Fibroblast of the aortic adventitia (primary cell): ENCODE measurements at regions not wholly inside any gene's neighbourhood (a gene's known extent, or its start where the extent isn't known, plus 50 kb on each side); places are given as distances from the start of the nearest gene placed in this dataset.
A peak's percentile ranks its signal among the peaks of the same experiment; 100 is the strongest.

Experiments used
- DNase-seq: peaks from one replicate; pipeline ENCODE4 v3.0.0-alpha.2; 2010; ENCODE audit warnings: low read depth
- H3K4me3 ChIP-seq: 2 replicates; pipeline ENCODE4 v1.5.1; 2011; ENCODE audit warnings: low read depth, mild to moderate bottlenecking, control low read depth, low read length, moderate library complexity
- TF ChIP-seq, protein P1 (sequence below): IDR thresholded peaks from 2 replicates; pipeline ENCODE4 v1.5.1; 2011; ENCODE audit warnings: mild to moderate bottlenecking, low read length, control low read depth, inconsistent platforms; ENCODE audit not compliant: insufficient read depth

DNA sequence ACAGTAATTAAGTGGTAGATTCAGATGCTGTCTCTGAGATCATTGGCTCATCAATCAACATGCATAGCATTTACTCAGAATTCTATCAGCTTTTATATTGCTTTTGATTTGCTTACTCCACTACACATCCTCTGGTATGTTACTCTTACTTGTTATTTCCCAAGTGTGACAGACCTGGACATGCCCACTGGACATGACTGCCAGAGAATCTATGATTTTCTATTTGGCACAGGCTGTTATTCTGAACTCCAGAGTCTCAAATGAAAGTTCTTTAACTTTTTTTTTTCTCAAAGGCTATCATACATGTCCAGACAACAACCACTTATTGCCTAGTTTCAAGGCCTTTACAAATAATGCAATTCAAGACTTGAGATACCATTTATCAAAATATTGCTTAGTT, 116.1 kb upstream of the ARHGAP24 start:
- TF ChIP-seq, protein P1, sequence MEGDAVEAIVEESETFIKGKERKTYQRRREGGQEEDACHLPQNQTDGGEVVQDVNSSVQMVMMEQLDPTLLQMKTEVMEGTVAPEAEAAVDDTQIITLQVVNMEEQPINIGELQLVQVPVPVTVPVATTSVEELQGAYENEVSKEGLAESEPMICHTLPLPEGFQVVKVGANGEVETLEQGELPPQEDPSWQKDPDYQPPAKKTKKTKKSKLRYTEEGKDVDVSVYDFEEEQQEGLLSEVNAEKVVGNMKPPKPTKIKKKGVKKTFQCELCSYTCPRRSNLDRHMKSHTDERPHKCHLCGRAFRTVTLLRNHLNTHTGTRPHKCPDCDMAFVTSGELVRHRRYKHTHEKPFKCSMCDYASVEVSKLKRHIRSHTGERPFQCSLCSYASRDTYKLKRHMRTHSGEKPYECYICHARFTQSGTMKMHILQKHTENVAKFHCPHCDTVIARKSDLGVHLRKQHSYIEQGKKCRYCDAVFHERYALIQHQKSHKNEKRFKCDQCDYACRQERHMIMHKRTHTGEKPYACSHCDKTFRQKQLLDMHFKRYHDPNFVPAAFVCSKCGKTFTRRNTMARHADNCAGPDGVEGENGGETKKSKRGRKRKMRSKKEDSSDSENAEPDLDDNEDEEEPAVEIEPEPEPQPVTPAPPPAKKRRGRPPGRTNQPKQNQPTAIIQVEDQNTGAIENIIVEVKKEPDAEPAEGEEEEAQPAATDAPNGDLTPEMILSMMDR, result no peak
- no peak overlapping the region for H3K4me3 ChIP-seq
- DNase-seq, result no peak

DNA sequence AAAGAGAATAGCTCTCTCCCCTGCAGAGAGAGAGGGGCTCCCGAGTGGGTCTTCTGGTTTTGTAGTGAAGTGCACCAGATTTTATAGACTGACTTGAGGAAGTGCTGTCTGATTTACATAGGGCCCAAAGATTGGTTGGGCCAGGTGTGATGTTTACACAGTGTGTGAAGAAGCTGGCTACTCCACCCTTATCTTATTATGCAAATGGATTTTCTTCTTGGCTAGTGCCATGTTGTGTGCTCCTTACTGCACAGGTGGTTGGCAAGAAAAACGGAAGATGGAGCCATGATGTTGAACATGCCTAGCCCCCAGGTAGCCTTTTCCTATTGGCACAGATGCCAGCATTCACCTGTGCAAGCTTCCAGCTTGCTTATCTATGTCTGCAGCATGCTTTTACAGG, 112.4 kb upstream of the ARHGAP24 start:
- TF ChIP-seq, protein P1, result no peak
- H3K4me3 ChIP-seq, result no peak overlapping the region
- DNase-seq, result no peak

DNA sequence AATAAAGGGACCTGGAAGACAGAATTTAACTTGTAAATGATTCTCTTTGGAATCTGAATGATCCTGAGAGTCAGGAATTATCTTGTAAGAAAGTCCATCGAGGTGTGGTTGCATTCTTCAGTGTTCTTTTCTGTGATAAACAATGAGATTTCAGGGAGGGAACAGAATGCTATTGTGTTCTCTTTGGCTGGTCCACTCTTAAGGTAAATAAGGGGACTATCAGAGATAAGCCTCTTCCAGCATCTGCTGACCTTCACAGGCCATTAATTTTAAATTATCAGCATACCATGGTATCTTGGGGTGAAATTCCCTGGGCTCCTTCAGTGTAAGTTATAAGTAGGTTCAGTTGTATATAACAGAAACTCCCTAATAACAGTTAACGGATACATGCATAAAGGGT, 107.1 kb upstream of the ARHGAP24 start:
- no peak overlapping the region for H3K4me3 ChIP-seq
- TF ChIP-seq, protein P1, result no peak

DNA sequence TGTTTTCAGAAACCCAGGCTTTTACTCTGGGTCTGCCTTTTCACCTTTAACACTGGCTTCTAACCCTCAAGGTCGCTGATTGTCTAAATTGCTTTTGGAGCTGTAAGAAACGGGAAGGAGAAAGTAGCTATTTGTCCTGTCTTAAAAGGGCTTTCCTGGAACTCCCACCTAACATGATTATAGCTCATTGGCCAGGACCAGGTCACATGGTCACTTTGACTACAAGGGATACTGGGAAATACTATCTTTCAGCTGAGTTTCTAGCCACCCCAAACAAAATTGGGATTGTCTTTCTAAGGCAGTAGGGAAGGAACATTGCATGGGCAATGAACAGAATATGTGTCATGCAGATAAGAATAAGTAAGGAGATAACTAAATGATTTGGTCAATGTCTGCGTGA, 106.7 kb upstream of the ARHGAP24 start:
- DNase-seq, result no peak
- H3K4me3 ChIP-seq, result no peak overlapping the region
- TF ChIP-seq, protein P1, result no peak

More for the DNA sequence above, 107.1 kb upstream of the ARHGAP24 start:
- DNase-seq, result no peak

DNA sequence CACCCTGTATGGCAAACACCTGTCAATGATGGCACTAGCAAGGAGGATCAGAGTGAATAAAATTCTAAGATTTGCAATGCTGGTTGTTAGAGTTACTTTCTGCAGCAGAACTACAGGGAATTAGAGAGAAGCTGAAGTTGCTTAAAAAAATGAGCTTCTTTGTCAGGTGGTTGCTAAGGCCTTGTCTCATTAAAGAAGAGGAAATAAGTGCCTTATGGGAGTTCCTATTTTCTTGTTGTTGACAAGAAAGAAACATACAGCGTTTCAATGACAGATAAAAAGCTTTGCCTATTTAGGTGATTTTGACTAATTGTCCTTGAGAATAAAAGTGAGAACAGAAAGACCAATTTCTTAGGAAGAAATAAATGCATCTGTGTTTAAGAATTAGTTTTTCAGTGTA, 106.0 kb upstream of the ARHGAP24 start:
- TF ChIP-seq, protein P1, result no peak
- no peak for DNase-seq
- H3K4me3 ChIP-seq, result no peak overlapping the region

DNA sequence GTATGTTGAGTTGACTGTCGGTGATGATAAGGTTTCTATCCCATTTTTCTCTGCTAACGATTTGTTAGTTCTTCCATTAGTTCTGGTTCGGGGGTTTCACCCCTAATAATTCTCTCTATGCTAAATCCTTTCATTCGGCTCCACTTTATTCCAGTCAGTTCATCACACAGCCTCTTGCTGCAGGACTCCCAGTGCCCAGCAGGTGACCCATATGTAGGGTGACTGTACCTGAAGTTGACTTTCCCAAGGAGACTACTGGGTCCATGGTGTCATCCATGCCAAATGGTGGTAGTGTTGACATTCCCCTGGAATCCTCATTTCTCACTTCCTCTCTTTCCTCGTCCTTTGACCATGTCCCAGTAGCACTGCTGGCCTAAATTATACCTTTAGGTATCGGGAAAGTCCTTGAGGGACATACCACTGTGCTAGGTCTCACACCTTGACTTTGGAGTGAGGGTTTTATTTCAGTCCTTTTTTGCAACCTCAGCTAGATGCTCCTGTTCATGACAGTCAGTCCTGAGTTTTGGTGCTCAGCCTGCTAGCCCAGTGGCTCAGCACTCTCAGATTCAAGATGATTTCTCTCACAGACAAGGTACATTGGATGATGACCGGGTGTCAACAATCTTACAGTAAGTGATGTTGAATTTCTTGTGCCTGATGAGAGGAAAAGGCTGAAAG, 105.1 kb upstream of the ARHGAP24 start:
- DNase-seq, result no peak
- TF ChIP-seq, protein P1, result peak; percentile 17
- no peak overlapping the region for H3K4me3 ChIP-seq

DNA sequence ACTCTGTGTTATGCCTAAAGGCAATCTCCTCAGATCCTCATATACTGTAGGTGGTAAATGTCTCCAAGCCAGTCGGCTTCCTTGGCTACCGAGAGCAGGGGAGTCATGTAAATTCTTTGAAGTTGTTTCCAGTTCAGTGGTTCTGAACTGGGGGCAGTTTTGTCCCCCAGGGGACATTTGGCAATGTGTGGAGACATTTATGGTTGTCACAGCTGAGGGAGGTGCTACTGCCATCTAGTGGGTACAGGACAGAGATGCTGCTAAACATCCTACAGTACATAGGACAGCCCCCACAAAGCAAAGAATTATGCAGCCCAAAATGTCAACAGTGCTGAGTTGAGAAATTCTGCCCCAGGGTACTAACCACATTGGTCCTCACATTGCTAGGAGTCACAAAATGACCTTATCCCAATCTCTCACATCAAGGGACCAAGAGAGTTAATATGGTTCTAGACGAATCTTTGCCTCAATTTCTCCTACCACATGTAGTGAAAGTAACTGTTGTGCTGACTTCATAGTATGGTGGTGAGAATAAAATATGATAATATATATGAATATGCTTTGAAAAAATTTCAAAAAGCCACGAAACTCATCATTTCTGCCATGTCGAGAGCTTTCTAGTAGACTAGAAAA, 104.4 kb upstream of the ARHGAP24 start:
- peak; percentile 51 for DNase-seq
- TF ChIP-seq, protein P1, result peak; percentile 82
- H3K4me3 ChIP-seq, result no peak overlapping the region
